GM18507 (cell line): ENCODE measurements at regions not wholly inside any gene's neighbourhood (a gene's known extent, or its start where the extent isn't known, plus 50 kb on each side); places are given as distances from the start of the nearest gene placed in this dataset.
A peak's percentile ranks its signal among the peaks of the same experiment; 100 is the strongest.
"Not testable (repeated sequence)": the region's sequence is repeated elsewhere in the genome, so short reads cannot be mapped to it uniquely, and the experiment has no call there.

Experiments
- DNase-seq: peaks from one replicate; pipeline ENCODE4 v3.0.0; 2011; ENCODE audit warnings: low read depth; ENCODE audit not compliant: insufficient read length; ENCODE audit errors: extremely low spot score
- FAIRE-seq: peaks from 2 replicates; lab custom pipeline; 2011; peaks lifted over from hg19 to GRCh38; lab: Jason Lieb, UNC

- FAIRE-seq = no peak
These were observed 372.6 kb downstream of the SEC23A start for GRCh38 chr14:38730420-38730819.

GRCh38 chr14:38727731-38728130 lies 375.3 kb downstream of the SEC23A start:
- FAIRE-seq (no peak), DNase-seq (no peak)

More at GRCh38 chr14:38730420-38730819, 372.6 kb downstream of the SEC23A start:
- DNase-seq = no peak

GRCh38 chr14:38724621-38725020 lies 378.4 kb downstream of the SEC23A start:
- no peak for DNase-seq
- no peak for FAIRE-seq

GRCh38 chr14:38723959-38724358 lies 379.1 kb downstream of the SEC23A start:
- FAIRE-seq (no peak), DNase-seq (no peak)

- FAIRE-seq (no peak), DNase-seq (no peak)
These were observed 379.8 kb downstream of the SEC23A start for GRCh38 chr14:38723277-38723676.

GRCh38 chr14:38721822-38722431 lies 381.1 kb downstream of the SEC23A start:
- FAIRE-seq = peak; percentile 42
- DNase-seq = no peak

- no peak for DNase-seq
- no peak for FAIRE-seq
These were observed 384.5 kb downstream of the SEC23A start for GRCh38 chr14:38718519-38718918.

- DNase-seq (no peak), FAIRE-seq (no peak)
These were observed 386.1 kb downstream of the SEC23A start for GRCh38 chr14:38716926-38717325.

- FAIRE-seq = no peak
- DNase-seq = no peak
These were observed 392.2 kb downstream of the SEC23A start for GRCh38 chr14:38710881-38711280.

GRCh38 chr14:38710196-38710595 lies 392.8 kb downstream of the SEC23A start:
- DNase-seq (no peak), FAIRE-seq (no peak)

- no peak for FAIRE-seq
- no peak for DNase-seq
These were observed 397.8 kb downstream of the SEC23A start for GRCh38 chr14:38705220-38705619.

- FAIRE-seq = no peak
- DNase-seq = no peak
These were observed 398.8 kb downstream of the SEC23A start for GRCh38 chr14:38704220-38704619.

- no peak for FAIRE-seq
- no peak for DNase-seq
These were observed 406.1 kb downstream of the SEC23A start for GRCh38 chr14:38696925-38697324.

- DNase-seq (no peak), FAIRE-seq (no peak)
These were observed 409.6 kb downstream of the SEC23A start for GRCh38 chr14:38693423-38693822.

GRCh38 chr14:38669027-38669426 lies 413.1 kb upstream of the CLEC14A start:
- no peak for FAIRE-seq

GRCh38 chr14:38663382-38663781 lies 407.5 kb upstream of the CLEC14A start:
- DNase-seq (no peak), FAIRE-seq (no peak)

More at GRCh38 chr14:38669027-38669426, 413.1 kb upstream of the CLEC14A start:
- no peak for DNase-seq

GRCh38 chr14:38662781-38663180 lies 406.9 kb upstream of the CLEC14A start:
- FAIRE-seq (no peak), DNase-seq (no peak)

GRCh38 chr14:38646391-38646790 lies 390.5 kb upstream of the CLEC14A start:
- DNase-seq (no peak), FAIRE-seq (no peak)

- FAIRE-seq, DNase-seq: not testable (repeated sequence)
These were observed 379.0 kb upstream of the CLEC14A start for GRCh38 chr14:38634913-38635312.

- DNase-seq = no peak
- no peak for FAIRE-seq
These were observed 373.5 kb upstream of the CLEC14A start for GRCh38 chr14:38629412-38629811.

- DNase-seq (no peak), FAIRE-seq (no peak)
These were observed 371.3 kb upstream of the CLEC14A start for GRCh38 chr14:38627163-38627562.

GRCh38 chr14:38623661-38624060 lies 367.8 kb upstream of the CLEC14A start:
- DNase-seq (no peak), FAIRE-seq (no peak)
